ENCODE measurements at regions not wholly inside any gene's neighbourhood (a gene's known extent, or its start where the extent isn't known, plus 50 kb on each side); places are given as distances from the start of the nearest gene placed in this dataset.
"Not testable (repeated sequence)": the region's sequence is repeated elsewhere in the genome, so short reads cannot be mapped to it uniquely, and the experiment has no call there.

DNA sequence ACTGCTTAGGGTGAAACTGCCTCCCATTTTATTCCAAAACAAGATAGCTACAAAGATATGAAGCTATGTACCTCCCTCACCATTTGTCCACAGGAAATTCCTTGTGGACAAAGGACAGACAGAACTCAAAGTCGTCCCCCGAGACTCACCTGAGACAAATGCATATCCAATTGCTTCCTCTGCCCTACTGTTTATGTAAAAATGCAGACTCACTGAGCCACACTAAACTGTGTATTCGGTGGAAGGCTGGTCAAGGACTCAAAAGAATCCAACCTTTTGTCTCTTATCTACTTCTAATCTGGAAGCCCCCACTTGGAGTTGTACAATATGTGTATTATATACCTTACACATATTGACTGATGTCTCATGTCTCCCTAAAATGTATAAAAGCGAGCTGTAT, 288.0 kb upstream of the ERCC4 start:
- DNase-seq = no peak

DNA sequence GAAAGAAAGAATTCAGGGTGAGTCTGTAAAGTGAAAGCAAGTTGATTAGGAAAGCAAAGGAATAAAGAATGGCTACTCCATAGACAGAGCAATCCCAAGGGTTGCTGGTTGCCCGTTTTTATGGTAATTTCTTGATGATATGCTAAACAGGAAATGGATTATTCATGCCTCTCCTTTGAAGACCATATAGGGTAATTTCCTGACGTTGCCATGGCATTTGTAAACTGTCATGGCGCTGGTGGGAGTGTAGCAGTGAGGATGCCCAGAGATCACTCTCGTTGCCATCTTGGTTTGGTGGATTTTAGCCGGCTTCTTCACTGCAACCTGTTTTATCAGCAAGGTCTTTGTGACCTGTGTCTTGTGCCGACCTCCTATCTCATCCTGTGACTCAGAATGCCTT, 287.4 kb upstream of the ERCC4 start:
- not testable (repeated sequence) for DNase-seq

DNA sequence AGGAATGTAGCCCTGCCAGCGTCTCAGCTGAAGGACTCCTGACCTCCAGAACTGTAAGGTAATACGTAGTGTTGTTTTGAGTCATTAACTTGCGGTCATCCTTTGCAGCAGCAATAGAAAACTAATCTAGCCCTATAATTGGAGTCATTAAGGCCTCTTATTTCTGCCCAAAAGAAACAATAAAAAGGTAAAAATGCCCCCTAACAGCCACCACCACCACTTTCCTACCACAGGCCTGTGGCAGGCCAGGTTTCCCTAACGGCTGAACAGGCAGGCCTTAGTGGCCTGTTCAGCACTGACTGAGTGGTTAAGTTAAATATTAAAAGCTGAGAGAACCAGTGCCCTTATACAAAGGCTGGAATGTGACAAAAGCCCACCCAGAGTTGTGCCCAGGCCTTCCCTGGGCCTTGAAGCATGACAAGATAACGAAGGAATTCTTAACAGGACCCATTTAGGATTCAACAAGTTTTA, 286.5 kb upstream of the ERCC4 start:
- no peak for DNase-seq

DNA sequence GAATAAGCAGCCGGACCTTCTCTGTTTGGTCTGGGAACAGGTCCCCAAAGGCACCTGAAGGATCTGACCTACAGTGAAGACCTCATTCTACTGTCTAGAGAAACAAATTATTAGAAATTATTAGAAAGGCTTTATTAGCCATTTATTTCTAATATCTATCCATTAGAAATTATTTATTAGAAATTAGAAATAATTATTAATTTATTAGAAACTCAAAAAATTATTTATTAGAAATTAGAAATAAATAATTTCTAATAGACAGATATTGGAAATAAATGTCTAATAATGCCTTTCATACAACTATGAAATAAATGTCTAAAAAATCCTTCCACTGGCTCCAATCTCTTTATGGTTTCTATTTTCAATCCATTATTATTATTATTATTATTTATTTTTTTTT, 285.7 kb upstream of the ERCC4 start:
- DNase-seq = no peak

DNA sequence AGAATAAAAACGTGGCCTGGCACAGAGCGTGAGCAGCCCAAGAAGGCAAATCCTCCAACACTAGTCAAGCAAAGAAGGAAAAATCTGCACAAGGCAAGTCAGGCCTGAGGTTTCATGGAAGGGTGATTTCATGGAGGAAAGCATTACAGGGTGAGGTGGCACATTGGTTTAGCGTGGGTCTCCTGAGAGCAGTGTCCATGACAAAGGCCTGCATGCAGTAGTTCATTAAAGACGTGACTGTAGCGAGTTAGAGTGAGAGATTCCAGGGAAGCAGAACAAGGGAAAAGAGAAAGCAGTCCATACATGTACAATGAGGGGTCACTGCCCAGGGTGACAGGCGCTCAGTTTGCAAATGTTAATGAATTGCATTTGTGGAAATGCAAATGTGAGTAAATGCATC, 285.0 kb upstream of the ERCC4 start:
- DNase-seq = no peak

DNA sequence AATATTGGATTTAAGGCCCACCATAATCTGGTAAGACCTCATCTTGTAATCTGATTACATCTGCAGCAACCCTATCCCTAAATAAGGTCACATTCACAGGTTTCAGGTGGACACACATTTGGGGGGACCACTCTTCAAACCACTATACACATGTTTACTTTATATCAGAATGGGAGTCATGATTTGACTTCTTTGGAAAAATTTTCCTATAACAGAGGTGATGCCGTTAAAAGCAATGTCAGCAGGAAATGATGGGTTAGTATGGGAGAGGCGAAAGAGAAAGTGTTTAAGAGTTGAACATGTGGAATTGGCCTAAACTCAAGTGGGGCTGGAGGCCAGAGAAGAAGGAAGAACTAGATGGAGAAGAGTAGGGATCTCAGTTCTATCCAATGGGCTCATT, 281.7 kb upstream of the ERCC4 start:
- no peak for DNase-seq

DNA sequence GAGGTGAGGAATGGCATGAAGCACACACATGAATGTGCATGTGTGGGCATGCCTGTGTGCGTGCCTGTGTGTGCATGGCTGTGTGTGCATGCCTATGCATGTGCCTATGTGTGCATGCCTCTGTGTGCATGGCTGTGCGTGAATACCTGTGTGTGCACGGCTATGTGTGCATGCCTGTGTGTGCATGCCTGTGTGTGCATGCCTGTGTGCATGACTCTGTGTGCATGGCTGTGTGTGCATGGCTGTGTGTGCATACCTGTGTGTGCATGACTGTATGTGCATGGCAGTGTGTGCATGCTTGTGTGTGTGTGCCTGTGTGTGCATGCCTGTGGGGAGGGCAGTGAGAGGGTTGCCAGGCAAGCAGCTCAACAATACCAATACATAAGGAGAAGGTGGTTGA, 276.5 kb upstream of the ERCC4 start:
- DNase-seq = no peak

DNA sequence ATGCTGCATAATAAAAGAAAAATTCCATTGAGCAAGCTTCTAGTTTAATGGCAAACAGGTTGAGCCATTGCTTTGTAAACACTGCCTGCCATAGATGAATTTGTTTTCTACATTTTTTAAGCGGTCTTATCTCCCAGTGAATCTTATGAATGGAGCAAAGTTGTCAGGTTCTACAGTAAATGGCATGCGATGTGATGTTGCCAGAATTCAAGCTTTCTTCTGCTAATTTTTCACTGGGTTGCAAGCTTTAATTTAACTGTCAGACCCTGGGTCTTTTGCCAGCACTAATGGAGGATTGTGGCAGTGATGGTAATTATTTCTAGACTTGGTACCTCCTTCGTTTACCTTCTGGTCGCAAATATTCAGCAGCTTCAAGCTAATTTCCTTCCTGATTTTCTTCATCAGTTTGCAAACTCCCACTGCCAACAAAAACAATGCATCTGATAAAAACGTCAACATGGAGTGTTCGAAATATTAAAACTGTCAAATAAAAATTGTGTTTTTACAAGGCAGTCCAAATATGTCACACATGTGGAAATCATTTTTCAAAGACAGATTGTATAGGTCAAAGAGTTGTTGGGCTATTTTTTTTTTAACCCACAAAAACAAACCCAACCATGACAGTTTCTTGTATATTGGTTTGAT, 274.2 kb upstream of the ERCC4 start:
- no peak for DNase-seq

DNA sequence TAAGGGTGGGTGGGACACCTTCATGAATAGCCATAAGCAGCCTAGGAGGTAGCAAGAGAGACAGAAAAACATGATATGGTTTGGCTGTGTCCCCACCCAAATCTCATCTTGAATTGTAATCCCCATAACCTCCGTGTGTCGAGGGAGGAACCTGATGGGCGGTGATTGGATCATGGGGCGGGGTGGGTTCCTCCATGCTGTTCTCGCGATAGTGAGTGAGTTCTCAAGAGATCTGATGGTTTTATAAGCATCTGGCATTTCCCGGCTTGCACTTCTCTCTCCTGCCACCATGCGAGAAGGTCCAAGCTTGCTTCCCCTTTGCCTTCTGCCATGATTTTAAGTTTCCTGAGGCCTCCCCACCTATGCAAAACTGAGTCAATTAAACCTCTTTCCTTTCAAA, 259.1 kb upstream of the ERCC4 start:
- no peak for DNase-seq

DNA sequence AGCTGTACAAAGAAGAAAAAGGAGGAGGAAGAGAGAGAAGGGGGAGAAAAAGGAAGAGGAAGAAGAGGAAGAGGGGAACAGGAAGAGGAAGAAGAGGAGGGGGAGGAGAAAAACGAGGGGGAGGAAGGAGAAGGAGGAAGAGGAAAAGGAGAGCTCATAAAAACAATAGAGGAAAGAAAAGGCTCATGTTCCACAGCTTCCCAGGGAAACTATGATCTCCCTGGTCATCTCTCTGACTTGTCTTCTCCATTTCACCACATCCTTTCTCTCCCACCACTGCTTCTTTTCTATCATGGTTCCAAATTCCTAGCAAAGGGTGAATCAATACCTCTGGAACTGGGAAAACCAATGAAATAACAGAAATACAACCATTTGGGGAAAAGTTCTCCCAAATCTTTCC, 254.1 kb upstream of the ERCC4 start:
- no peak for DNase-seq

DNA sequence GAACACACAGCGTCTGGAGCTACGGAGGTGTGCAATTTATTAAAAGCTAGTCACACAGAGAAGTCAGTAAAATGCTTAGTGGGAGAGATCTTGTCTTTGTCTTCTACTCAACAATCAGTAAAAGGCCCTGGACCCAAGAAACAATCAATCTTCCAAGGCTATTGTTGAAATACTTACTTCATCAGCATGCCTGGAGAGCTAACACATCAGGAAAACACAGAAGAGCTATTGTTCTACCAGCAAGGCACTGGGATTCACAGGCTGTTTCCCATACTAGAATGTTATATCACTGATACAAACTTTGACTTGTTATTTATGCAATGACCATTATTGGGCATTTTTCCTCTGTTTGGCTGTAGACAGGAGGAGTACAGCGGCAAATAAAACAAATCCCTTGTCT, 247.8 kb upstream of the ERCC4 start:
- DNase-seq = no peak

DNA sequence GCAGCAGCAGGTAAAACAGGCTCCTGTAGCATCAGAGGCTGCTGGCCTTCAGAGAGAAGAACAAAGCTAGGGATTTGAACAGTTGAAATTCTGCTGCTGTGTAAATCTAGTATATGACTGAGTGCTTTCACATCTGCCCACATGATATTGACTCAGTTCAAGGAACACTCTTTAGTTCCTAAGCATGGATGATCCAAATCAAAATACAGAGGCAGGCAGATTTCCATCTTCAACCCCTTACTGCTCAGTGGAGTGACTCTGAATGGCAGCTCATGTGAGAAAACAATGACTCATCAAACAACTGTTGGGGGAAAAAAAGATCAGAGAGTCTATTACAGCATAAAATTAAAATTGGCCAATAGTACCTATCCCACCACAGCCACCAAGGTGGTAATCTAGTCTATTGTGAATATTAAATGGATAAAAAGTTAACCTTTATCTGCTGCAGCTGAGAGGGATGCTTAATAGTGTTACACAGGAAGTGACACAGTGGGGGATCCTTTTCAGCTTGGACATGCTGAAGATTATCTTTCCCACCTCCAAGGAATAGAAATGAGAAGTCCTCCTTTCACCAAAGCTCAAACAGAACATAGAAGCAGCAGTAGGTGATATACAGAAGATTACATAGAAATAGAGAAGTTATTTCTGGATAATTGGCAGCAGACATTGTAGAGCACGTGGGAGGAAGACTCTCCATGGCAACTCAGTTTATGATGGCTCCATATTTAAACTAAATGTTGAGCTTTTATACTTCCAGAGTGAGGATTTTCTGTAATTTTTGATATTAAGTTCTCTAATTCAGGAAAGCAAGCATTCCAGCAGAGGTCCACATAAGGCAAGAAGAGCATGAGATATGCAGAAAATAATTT, 239.7 kb upstream of the ERCC4 start:
- DNase-seq = no peak

DNA sequence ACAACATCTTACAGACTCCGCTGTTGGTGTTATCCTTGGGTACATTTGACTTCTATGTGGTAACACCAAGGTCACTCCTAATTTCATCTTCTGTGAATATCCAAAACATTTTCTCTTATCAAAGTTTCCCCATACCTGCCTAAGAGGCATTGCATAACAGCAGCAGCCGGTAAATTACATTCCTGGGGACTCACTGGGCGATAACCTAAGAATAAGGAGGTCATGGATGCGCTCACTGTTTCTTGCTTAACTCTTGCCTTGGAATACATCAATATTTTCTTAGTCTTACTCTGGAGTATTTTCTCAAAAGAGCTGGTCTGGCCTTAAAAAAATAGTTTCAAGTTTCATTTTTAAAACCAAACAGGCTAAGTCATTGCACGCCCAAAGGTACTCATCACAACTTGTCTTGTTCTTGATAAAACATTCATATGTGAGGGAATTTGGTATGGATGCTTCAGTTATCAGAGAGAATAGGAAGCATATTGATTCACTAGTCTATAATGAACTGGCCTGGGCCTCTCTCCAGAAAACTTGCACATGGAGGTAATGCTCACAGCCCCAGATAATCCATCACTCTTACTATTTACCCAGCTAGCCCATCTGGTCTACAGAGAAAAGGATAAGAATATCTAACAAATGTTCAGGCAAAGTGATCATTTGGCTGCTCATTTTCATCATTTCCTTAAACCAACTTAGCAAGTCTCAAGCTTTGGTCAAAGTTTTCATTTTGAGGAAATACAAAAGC, 235.0 kb upstream of the ERCC4 start:
- no peak for DNase-seq

GRCh38 chr16:13696017-13696416, 223.9 kb upstream of the ERCC4 start:
- DNase-seq = no peak

- DNase-seq = no peak
Measured at GRCh38 chr16:13697013-13697412, 222.9 kb upstream of the ERCC4 start.

- no peak for DNase-seq
Measured at GRCh38 chr16:13697568-13697967, 222.4 kb upstream of the ERCC4 start.

DNA sequence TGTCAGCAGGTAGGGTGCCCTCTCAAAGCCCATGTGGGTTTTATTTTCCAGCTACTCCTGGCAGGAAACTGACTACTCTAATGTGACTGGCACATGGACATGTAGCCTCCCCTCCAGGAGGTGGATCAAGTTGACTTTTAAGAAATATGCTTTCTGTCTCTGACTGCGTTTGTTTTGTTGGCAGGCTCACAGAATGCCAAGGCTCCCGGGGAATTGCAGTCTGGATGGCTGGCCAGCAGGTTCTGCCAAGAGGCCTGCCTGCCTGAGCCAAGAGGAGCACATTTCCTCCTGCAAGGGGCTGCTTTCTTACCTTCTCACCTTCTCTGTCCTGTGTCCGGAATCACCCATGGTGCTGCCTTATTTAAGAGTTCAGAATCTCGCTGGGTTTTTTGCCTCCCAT, 217.3 kb upstream of the ERCC4 start:
- no peak for DNase-seq

DNA sequence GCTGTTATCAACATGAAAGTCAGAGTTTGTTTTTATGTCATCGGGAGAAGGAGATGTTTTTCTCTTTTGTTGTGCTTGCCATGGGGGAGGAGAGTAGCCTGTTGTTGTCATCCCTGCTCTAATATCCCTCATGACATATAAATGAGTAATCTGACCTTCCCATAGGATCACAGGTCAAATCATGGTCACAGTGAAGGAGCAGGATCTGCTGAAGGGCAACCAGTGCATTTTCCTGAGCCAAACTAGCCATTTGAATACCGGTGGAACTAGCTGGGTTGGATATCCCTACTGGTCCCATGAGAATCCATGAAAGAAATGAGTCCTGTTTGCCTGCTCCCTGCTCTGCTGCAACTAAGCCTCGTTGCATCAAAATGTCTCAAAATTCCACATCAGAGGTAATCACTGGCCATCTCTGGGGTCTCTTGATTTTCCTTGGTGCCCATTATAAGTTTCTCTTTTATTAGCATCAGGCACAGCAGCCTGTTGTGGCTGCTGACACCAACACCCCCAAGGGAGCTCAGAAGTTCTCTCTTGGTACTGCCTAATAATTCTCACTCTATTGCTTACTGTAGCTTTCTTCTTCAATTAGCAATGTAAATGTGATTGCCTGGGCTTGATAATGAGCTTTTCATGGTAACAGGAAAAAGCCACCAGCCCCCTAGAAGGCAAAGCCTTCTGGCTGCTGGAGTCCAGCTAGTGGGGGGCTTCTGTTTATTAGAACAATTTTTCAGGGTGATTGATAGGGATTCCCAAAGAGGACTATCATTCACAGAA, 211.4 kb upstream of the ERCC4 start:
- DNase-seq = no peak

DNA sequence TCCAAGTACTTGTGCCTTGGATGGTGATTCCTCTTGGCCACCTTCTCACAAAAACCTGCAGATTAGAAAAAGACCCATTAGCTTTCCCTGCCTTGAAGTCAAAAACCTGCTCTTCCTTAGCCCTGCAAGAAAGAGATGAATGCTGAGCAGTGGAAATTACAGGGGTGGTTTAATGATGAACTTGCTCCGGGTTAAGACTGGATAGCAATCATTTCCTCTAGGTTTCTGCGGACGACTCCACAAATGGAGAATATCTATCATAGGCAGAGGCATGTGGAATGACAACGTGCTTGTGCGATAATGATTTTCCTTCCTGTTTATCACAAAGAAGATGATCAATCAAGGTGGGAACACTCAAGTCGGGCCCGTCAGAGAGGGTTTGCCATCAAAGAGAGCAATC, 201.2 kb upstream of the ERCC4 start:
- DNase-seq = no peak

- DNase-seq = no peak
Measured at GRCh38 chr16:13727943-13728342, 192.0 kb upstream of the ERCC4 start.

DNA sequence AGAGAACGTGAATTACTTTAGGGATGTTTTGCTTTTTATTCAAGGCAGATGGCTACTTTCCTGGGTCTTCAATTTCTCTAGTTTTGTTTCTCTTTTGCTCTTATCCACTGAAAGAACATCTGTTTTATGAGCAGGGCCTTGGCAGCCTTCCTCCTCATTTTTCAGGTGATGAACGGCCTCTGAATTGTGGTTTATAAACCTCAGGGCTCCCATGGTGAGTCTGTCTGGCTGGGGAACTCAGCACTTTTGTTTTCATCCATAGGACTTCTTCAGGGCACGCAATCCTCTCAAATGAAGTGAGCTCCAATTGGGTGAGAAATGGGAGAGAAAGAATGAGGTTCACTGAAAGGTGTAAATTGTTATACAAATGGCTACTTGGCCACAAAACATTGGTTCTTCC, 186.4 kb upstream of the ERCC4 start:
- DNase-seq = no peak

- DNase-seq = not testable (repeated sequence)
Measured at GRCh38 chr16:13739621-13740373, 180.2 kb upstream of the ERCC4 start.
